NCI-H2227 treated with DMSO at 0.1 percent for 48 hours (cell line): ENCODE measurements at regions not wholly inside any gene's neighbourhood (a gene's known extent, or its start where the extent isn't known, plus 50 kb on each side); places are given as distances from the start of the nearest gene placed in this dataset.

Experiments used
- DNase-seq: peaks from one replicate; lab custom pipeline; 2025; lab: John Stamatoyannopoulos, UW

DNA sequence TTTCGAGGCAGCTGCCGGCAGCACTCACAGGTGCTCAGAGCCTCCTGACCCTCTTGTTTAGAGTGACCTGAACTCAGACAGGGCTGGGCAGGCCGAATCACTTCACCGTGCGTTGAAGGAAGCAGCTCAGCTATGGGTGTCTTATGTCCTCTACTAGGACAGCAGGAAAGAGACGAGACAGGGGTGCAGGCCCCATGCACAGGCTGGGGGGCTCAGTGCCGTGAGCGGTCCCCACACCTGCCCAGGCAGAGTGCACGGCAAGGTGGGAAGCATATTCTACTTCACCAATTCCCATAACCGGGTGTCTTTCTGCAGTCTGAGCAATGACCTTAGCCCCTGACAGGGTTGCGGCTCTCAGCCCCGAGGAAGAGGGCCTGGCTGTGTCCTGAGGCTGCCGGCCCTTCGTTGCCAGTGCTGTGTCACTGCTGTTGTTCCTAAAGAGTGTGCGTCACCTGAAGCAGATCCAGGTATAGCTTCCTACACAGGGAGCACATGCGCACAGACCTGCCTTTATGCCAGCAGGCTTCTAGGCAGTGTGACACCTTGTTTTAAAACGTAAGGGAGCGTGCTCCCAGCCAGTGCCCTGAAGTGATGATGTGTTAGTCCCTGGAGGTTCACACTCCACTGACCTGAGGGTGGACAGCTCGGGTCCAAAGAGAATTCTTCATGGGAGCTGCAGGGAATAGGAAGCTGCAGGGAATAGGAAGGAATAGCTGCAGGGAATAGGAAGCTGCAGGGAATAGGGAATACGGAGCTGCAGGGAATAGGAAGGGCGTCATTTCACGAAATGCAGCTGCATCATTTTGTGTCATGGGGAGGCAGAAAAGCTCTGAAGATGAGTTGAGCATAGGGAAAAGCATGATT lies 207.9 kb upstream of the SALL3 start:
- DNase-seq, result no peak

DNA sequence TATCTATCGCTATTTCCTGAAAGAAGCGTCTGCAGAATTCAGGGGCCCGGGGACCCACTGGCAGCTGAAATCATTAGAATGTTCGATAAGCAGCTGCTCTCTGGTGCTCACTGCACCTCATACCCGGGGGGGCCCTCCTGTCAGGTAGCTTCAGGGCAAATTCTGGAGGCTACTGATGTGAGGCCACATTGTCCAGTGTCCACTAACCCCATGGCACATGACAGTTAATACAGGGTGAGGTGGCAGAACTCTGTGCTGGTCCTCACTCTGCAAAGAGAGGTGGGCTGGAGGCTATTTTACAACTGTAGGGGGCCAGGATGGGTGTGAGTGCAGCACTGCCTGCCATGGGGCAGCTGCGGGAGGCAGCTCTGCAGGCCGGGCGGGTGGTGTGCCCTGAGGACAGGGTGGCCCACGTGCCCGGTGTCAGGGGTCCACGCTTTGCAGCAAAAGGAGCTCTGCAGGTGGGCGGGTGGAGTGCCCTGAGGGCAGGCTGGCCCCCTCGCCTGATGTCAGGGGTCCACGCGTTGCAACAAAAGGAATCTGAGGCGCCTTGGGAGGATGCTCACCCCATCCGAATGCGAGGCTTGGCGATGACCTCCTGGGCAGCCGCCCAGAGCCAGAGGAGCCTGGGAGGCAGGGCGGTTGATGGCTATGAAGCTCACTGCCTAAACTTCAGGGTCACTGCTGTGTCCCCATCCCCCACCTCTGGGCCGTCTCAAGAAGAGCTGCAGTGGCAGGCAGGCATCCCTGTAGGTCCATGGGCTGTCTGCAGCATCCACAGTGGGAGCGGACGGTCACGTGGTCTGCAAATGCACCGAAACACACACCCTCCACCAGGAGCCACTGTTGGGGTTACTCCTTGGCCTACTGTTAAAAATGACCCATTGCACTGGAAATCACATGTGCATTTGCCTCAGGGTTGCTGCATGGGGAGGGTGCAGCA lies 207.0 kb upstream of the SALL3 start:
- no peak for DNase-seq

DNA sequence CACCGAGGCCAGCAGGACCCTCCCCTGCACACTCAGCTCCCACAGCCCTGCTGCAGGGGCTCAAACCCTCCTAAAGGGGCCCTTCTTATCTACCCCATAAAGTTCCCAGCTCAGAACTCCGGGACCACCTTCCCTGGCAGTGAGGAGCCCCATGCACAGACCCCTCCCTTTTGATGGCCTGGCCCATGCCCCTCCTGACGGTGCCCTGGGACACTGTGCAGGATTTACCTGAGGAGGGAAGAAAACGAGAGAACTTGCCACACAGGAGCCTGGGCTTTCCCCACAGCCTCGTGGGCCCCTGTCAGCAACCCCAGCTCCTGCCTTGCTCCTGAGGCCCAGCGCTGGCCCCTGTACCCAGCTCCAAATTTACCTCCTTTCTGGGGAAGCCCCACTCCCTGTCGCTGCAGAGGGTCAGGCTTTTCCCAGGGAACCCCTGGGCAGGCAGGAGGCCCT lies 206.3 kb upstream of the SALL3 start:
- no peak for DNase-seq

DNA sequence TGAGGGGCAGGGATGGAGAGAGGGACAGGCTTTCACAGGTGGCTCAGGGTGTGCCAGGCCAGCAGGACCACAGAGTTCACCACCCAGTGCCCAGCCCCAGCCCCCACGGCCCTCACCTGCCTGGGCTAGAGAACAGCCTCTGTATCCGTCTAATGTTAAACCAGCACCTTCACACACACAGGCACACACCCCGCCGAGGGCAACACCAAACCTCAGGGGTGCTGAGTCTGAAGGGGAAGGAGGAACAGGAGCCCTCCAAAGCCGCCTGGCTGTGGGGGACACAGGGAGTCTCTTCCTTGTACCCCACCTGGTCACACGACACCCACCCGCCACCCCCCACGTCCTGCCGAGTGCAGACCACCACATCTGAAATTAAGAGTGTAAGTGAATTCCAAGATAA lies 205.8 kb upstream of the SALL3 start:
- no peak for DNase-seq

DNA sequence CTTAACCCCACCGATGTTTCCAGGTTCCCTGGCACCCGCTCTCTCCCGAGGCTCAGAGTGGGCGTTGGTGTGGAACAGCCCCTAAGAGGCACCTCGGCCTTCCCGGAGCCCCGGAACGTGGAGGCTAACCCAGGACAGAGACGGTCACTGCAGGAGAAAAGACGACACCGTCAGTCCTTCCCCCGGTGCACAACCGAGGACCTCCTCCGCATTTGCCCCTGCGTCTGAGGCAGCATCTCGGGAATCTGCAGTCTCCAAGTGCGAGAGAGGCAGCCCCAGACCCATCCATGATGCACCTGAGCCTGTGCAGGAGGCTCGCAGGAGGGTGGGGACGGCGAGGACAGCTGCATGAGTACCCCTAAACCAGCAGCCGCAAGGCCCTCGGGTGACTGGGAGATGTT lies 204.9 kb upstream of the SALL3 start:
- DNase-seq, result no peak

DNA sequence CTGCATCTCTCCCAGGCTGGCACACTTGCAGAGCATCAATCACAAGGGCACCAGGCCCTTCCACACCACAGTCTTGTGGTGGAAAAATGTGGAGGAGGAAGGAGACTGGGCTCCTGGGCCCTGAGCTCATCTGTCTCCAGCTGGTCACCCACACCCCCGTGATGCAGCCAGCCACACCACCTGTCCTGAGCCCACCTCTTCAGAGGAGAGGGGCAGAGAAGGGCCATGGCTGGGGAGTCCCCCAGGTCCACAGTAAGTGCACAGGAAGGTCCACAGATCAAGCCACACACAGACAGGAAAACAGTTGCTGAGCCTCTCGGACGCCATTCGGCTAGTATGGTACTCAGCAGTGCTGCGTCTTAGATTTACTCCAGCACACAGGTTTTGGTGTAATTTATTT lies 203.5 kb upstream of the SALL3 start:
- no peak for DNase-seq

DNA sequence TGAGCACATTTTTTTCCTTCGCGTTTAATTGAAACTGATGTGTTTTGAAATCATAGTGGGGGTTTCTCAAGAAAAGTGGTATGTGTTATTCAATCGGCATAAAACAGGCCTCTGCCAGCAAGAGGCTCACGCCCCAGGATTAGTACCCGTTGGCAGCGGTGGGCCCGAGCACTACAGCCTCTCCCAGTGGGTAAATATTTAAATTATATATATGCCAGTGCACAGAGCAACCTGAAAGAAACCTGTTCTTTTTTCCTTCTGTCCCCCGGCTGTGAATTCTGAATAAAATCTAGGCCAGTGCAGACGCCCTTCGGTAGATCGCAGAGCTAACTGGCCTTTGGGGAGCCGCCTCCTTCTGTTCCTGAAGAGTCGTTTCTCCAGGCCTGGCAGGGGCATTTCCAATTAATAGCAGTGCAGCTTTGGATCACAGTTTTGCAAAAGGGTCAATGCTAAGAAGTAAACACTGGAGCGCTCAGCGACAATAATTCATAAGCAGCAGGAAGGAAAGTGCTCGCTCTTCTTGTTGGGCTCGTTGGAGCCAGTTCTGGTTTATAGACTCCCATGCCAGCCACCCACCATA lies 202.8 kb upstream of the SALL3 start:
- DNase-seq, result no peak

DNA sequence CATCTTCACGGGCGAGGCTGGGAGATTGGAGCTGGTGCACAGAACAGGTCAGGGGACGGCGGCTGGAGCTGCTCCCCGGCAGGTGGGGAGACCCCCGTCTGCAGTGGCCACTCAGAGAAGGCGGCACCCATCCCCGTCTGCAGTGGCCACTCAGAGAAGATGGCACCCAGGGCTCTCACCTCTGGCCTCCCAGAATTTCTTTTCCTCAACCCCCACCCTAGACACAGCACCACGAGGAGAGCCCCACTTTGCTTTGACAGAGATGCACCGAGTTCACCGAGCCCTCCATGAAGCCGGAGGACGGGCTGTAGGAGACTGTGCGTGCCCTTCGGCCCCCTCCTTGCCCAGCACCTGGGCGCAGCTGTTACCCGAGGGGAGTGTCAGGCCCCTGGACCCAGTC lies 201.6 kb upstream of the SALL3 start:
- DNase-seq, result no peak

DNA sequence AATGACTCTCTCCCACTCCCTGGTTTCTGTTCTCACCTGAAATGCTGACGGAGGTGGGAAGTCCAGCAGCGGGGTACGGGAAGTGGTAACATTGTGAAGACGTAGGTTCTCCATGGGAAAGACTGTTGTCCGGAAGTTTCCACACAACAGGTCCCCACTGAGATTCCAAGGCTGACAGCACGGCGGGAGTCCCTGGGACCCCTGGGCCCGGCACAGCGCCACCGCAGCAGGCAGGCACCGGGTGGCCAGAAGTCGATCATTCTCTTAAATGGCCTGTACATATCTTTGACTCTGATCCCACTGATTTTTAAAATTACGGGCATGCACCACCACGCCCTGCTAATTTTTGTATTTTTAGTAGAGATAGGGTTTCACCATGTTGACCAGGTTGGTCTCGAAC lies 201.0 kb upstream of the SALL3 start:
- no peak for DNase-seq

DNA sequence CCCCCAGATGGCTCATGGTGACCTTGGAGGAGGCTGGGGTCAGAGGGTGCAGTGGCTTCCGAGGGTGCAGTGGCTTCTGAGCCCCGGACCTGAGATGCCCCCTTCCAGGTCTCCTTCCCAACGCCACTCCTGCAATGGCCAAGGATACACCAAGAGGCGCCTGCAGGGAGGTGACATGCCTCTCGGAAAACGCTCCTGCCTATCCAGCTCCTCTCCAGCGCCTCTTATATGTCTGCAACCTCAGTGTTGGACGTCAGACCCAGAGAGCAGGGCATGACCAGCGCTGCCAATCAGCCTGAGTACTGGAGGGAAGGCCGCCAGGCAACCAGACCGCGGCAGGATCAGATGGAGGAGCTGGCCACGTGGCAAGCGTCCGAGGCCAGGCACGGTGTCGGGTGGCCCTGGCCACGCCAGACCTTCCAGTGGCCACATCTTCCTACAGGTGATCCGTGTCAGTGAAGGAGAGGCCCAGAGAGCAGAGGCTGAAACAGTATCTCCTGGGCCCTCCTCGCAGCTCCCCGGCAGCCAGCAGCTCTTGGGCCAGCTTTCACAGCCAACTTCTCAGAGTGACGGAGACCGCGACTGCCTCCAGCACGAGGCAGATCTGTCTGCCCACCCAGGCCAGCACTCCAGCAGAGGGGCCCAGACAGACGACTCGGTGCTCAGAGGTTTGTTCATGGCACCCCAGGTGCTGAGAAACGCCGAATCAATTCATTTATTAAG lies 199.5 kb upstream of the SALL3 start:
- no peak for DNase-seq

DNA sequence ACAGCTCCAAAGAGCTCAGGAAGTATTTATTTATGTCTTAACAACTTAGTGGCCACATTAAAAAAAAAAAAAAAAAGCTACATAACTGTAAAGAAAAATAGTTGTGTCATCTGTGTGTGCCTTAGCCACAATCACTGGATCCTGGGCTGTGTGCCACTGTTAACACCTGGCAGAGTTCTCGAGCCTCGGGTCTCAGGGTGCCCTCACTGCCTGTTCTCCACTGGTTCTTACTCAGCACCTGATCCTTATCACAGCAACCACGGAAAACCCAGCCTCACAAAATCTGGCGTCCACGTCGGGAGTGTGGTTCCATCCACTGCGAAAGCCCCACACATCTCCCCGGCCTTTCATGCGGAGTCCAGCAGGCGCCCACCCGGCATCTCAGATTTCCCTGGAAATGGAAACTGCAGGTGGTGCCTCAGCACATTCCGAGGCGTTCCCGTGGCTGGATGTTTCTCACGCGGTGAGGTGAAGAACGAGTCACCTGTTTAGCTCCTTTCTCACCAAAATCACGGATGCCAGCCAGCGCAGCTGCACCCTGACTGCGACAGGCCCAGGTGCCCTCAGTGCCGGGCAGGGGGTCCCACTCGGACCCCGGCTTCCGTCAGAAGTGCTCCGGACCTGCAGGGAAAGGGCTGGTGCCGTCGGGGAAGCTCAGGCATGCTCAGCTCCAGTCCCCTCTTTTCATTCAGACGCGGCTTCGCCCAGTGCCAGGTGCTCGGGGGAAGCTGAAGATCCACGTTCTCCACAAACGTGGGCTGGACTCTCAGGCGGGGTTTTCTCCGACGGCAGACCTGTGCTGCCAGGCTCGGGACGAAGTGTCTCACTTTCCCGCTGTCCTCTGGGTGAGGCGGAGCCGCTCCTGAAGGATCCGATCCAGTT lies 198.7 kb upstream of the SALL3 start:
- no peak for DNase-seq

DNA sequence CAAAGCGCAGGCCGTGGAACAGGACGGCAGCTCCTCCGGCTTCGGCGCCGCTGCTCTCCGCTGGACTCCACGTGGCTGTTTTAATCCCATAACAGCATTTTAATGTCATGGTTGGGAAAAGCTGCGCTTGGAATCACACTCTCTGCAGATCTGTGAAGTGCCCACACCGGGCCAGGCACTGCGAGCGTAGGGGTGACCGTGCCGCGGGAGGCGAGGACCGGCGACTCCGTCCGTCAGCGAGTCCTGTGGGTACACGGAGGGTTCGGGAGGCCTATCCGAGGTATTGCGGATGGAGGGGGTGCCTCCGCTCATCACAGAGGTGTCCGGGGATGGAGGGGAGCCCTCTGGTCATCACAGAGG lies 198.0 kb upstream of the SALL3 start:
- DNase-seq, result no peak

DNA sequence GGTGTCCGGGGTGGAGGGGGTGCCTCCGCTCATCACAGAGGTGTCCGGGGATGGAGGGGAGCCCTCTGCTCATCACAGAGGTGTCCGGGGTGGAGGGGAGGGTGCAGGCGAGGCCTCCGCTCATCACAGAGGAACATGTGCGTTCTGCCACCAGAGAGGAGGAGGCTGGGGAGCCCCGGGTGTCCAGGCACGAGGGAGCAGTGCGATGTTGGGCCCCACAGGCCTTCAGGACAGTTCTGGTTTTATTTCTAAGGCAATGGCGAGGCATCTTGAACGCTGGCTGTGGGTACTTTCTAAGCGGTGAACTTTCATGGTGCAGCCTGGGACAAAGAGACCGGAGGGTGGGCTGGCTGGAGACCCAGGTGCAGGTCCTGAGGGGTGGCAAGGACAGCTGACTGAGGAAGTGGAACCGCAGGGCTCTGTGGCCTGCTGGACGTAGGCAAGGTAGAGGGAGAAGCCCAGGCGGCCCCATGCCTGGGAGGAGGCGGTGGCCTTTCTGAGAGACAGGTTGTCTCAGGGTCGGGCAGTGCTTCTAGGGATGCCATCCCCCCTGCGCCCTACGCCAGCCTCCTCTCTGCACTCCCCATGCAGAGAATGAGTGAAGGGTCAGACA lies 196.6 kb upstream of the SALL3 start:
- no peak for DNase-seq

DNA sequence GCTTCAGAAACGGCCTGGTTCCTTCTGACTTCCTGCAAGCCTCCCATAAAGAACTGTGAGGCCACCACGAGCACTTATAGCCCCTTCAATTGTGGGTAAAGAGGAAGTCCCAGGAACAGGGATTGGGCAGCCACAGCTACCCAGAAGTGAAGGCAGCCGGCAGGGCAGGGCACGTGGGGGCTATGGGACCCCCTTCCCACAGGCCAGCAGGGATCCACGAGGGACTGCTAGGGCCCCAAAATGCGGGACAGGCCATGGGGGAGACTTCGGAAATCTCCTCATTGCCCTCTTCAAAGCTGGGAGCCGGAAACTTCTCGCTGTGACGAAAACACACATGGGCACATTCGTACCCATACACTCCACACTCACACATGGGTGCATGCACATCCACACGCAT lies 196.1 kb upstream of the SALL3 start:
- no peak for DNase-seq

DNA sequence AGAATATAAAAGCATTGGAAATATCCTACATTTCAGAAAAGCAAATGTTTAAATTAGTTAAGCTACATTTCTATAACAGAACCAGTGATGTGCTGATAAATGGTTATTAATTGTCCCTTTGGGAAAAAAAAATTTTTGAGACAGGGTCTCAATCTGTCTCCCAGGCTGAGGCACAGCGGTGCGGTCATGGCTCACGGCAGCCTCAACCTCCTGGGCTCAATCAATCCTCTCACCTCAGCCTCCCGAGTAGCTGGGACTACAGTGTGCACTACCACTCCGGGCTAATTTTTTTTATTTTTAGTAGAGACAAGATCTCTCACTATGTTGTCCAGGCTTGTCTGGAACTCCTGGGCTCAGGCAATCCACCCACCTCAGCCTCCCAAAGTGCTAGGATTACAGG lies 194.8 kb upstream of the SALL3 start:
- DNase-seq, result no peak

DNA sequence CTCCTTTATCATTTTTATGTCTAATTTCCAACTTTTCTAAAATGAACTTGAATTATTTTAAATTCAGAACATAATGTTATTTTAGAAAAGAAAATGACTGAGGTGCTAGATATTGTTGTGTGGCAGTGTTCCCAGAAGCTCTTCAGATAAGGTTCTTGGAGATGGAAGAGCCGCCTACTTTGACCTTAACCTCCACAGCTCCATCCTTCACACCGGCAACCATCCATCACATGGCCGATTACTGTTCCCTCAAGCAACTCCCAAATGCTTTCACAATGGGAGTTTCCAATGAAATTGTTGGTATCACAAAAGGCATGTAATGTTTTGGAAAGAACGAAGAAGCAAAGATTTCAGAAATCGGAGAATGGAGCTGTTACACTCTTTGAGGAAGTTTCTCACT lies 193.9 kb upstream of the SALL3 start:
- DNase-seq, result no peak

DNA sequence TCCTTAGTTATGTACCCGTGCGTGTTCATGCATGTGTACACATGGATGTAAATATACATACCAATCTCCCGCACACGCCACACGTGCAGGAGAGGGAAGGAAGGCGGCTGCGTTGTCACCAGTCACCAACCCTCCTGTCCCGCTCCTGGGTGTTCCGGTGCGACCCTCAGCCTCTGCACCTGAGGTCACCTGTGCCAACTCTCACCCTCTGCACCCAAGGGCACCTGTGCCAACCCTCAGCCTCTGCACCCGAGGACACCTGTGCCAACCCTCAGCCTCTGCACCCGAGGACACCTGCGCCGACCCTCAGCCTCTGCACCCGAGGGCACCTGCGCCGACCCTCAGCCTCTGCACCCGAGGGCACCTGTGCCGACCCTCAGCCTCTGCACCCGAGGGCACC lies 192.8 kb upstream of the SALL3 start:
- DNase-seq, result no peak

DNA sequence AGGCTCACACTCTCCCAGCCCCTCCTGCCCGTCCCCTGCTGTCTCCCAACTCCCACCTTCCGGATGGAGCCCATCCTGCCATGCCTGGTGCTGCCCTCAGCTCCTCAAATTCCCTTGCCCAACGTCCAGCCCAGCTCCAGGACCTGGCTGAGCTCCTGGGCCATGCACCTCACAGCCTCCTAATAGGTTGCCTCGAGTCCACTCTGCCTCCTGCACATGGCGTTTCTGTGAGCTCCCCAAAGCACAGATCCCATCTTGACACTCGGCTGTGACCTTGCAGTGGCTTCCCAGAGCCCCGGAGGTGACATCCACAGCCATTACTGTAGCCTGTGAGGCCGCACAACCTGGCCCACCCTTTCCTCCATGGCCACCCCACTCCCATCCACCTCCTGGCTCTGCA lies 191.9 kb upstream of the SALL3 start:
- DNase-seq, result no peak

DNA sequence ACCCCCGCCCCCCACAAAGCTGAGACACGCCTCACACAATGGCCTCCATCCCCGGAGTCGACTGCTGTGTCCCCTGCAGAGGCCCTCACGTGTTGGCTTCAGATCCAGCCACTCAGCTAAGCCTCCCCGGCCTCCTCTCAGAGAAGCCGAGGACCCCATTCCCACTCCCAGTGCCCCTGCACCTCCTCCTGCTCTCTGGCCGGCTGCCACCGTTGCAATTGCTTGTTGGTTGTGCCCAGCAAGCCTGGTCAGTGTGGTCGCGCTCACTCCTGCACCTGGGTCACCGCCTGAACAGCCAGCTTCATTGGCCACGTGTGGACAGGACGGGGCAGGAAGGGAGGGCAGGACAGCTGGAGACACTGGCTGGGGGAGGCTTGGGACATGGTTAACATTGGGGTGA lies 191.5 kb upstream of the SALL3 start:
- DNase-seq, result no peak

DNA sequence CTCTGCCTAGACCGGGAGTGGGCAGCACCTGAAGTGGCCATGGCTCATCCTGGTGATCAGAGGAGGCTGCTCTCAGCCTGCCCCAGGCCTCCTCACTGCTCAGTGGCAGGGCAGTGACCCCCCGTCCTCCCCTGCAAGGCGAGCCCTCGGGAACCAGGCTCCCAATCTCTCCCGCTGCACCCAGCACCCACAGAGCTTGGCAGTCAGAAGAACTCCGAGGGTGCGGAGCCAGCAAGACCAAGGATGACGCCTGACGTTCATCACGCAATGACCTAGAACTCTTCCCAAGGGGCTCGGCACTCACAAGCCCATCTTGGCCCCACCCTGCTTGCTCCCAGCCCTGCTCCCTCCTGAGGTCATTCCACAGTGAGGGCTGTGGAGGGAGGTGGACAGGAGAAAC lies 189.8 kb upstream of the SALL3 start:
- no peak for DNase-seq

DNA sequence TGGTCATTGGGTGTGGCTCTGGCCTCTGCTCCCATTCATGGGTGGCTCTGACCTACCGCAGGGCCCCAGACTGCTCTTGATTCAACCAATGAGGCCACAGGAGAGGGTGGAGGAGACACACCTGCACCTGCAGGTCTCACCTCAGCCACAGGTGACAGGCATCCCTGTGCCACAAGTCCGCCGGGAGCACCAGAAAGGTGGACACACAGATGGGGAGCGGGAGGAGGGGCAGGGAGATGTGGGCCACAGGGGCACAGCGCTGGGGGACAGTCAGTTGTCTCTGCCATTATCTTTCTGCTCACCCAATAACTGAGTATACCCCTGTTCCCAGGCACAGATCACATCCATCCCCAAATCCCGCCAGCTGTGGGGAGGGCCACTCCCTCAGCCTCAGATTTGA lies 189.1 kb upstream of the SALL3 start:
- DNase-seq, result no peak
